ENCODE measurements at regions not wholly inside any gene's neighbourhood (a gene's known extent, or its start where the extent isn't known, plus 50 kb on each side); places are given as distances from the start of the nearest gene placed in this dataset.

GRCh38 chr1:228867108-228867950, 132.1 kb downstream of the RHOU start:
- no peak for TF ChIP-seq CTCF (conservative IDR thresholded peaks at IDR 0.05; ENCODE audit: low read depth, low read length)
- no peak overlapping the region for H3K4me3 ChIP-seq (ENCODE audit: low read depth, low read length)
- no peak for DNase-seq (ENCODE audit: low read depth)

GRCh38 chr1:228867951-228868730, 132.9 kb downstream of the RHOU start:
- no peak for DNase-seq (ENCODE audit: low read depth)
- no peak for TF ChIP-seq CTCF (conservative IDR thresholded peaks at IDR 0.05; ENCODE audit: low read depth, low read length)
- H3K4me3 ChIP-seq (ENCODE audit: low read depth, low read length), result no peak overlapping the region

GRCh38 chr1:228868731-228869024, 133.4 kb downstream of the RHOU start:
- H3K4me3 ChIP-seq (ENCODE audit: low read depth, low read length), result no peak overlapping the region
- no peak for DNase-seq (ENCODE audit: low read depth)
- TF ChIP-seq CTCF (conservative IDR thresholded peaks at IDR 0.05; ENCODE audit: low read depth, low read length), result no peak

- TF ChIP-seq CTCF (conservative IDR thresholded peaks at IDR 0.05; ENCODE audit: low read depth, low read length), result no peak
- DNase-seq (ENCODE audit: low read depth), result no peak
- no peak overlapping the region for H3K4me3 ChIP-seq (ENCODE audit: low read depth, low read length)
Observed at GRCh38 chr1:228869312-228869824, 134.1 kb downstream of the RHOU start.

- DNase-seq (ENCODE audit: low read depth), result no peak
- H3K4me3 ChIP-seq (ENCODE audit: low read depth, low read length), result no peak overlapping the region
- TF ChIP-seq CTCF (conservative IDR thresholded peaks at IDR 0.05; ENCODE audit: low read depth, low read length), result no peak
Observed at GRCh38 chr1:228870041-228870713, 134.9 kb downstream of the RHOU start.

GRCh38 chr1:228871314-228872061, 136.2 kb downstream of the RHOU start:
- DNase-seq (ENCODE audit: low read depth), result no peak
- no peak for TF ChIP-seq CTCF (conservative IDR thresholded peaks at IDR 0.05; ENCODE audit: low read depth, low read length)
- H3K4me3 ChIP-seq (ENCODE audit: low read depth, low read length), result no peak overlapping the region
